GM19463 (cell line): ENCODE measurements at regions not wholly inside any gene's neighbourhood (a gene's known extent, or its start where the extent isn't known, plus 50 kb on each side); places are given as distances from the start of the nearest gene placed in this dataset.

Experiments used
- ATAC-seq: cut with Tn5 transposase; IDR thresholded peaks from one replicate; pipeline ENCODE4 v1.9.1; 2021; ENCODE audit warnings: mild to moderate bottlenecking, moderate library complexity; ENCODE audit not compliant: unreplicated experiment

GRCh38 chr2:117065912-117066311, 748.6 kb upstream of the DDX18 start:
- ATAC-seq: no peak

DNA sequence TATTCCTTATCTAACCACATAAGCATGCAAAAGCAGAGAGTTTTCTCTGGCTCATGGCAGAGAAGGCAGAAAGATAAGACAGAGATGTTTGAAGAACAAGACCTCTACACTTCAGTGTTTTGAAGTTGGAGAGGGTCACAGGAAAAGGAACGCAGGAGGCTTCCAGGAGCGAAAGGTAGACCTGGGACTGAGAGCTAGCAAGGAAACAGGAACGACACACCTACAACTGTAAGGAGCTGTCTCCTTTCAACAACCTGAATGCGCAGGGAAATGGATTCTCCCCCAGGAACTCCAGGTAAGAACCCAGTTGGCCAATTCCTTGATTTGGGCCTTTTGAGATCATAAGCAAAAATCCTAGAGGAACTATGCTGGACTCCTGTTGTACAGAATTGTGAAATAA, 746.6 kb upstream of the DDX18 start:
- ATAC-seq: no peak

DNA sequence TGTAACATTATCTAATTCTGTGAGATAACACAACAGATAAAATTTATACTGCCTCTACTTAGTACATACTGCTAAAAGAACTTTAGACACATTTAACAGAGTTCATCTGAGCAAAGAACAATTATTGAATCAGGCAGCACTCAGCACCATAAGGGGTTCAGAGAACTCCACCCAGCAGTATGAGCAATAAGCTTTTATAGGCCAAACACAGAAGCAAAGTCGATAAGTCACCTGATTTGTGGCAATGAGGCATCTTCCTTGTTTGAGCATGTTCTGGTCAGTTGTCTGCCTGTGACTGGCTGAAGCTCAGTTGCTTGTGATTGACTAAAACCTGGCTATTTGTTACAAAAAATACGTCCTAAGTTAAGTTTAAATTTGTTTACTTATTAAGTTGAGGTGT, 746.1 kb upstream of the DDX18 start:
- no peak for ATAC-seq

- ATAC-seq: no peak
Measured at GRCh38 chr2:117071556-117072102, 742.9 kb upstream of the DDX18 start.

DNA sequence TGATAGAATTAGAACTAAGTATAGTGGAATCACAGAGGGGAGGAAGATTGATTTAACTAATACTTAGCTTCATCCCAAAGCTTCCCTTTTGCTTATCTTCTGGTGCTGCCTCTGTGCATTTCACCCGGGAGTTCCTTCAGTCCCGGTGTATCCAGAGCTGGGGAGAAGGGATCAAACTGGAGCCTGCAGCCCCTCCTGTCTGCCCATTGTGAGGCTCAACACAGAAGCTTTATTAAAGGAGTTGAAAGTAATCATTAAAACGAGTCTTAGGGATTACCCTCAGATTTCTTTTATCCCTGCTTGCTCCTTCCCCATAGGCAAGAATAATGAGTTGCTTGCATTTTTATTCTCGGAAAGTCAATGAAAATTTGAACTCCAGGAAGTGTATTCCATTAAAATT, 739.7 kb upstream of the DDX18 start:
- no peak for ATAC-seq

GRCh38 chr2:117085256-117085655, 729.2 kb upstream of the DDX18 start:
- no peak for ATAC-seq

GRCh38 chr2:117085737-117086136, 728.8 kb upstream of the DDX18 start:
- ATAC-seq: no peak

DNA sequence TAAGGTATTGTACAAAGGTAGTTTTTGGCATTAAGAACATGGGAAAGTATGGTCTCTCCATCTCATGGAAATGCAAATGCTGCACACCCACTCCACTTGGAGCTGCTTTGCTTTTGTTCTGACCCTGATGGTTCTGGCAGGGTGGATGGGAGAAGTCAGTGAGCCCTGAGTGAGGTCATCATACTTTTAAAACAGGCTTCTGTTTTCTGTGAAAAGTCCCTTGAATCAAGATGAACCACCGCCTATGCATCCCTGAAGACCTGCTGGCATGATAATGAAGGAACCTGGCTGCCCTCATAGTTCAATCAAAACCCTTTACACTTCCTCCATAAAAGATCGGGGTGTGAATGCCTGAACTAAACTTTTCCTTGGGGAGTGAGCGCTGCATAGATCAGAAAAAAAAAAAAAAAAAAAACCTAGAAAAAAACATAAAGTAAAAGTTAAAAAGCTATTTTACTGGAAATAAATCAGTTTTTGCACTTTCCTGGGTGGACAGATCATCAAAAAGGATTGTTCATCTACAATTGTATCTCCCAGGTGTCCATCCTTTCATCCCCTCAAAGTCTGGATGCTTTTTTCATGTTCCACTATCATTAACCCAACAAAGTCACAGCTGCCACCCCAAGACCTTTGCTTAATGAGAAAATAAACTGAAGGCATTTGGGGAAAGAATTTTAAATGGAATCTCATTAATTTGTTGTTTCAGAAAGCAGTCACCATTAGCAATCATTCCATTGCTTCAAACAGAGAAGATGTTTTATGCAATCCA, 728.1 kb upstream of the DDX18 start:
- no peak for ATAC-seq

DNA sequence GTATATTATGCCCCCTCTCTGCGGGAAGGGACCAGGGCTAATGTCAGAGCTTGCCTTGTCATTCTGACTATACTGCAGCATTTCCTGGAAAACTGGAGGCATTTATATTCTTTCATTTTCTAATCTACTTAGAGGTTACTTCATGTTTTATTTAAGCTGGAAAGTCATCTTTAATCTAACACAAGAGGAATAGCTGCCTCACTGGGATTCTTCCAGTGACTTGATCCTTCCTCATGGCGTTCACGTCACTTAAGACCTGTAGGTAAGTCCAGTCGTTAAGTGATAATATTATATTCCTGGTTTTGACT, 727.6 kb upstream of the DDX18 start:
- ATAC-seq: no peak

GRCh38 chr2:117087535-117088291, 726.8 kb upstream of the DDX18 start:
- ATAC-seq: no peak

DNA sequence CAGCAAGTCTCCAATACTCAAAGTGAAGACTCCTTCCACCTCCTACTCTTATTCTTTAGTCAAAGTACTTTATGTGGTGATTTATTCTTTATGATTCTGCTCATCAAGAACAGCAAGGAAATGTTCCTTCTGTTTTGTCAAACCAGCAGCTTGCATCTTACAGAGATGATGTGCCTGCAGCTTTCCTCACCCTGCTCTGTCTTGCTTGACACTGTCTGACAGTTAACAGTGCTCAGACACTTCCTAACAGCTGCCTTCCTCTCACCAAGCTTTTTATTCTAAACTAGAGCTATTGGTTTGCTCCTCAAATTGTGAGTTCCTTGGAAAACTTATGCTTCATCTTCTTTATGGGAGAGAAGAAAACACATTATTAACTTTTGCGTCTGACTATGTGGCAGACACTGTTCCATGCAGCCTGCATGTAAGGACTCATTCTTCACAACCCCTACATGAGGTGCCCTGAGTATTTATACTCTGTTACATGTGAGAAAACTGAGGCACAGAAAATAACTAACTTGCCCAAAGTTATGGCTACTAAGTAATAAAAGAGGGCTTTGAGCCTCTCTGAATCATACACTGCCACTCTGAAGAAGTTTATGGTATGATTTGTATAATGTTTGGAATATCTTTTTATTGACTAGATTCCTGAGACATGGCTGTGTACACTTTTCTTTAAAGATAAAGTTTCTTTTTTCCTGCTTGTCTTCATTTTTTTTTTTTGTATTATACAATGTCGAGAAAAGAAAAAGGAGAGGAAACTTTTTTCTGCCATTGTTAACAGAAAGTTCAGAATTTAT, 723.3 kb upstream of the DDX18 start:
- ATAC-seq: no peak

DNA sequence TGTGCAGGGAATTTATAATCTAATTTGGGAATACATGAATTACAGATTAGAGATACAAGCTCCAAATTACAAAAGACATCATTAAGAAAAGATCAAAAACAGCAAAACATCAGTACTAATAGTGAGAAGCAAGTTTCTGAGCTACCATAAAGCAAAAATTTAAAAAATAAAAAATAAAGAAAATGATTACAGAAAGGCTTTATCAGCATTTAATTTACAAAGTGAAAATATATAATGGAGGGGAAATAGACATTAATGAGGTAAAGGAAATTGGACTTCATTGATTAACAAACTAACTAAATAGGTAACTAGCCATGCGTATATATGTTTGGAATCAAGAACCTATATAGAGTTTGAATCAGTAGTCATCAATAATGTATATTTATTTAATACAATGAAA, 712.9 kb upstream of the DDX18 start:
- no peak for ATAC-seq

GRCh38 chr2:117108741-117109267, 705.7 kb upstream of the DDX18 start:
- no peak for ATAC-seq

GRCh38 chr2:117118994-117119393, 695.5 kb upstream of the DDX18 start:
- ATAC-seq: no peak

- ATAC-seq: no peak
Measured at GRCh38 chr2:117123362-117123761, 691.1 kb upstream of the DDX18 start.

DNA sequence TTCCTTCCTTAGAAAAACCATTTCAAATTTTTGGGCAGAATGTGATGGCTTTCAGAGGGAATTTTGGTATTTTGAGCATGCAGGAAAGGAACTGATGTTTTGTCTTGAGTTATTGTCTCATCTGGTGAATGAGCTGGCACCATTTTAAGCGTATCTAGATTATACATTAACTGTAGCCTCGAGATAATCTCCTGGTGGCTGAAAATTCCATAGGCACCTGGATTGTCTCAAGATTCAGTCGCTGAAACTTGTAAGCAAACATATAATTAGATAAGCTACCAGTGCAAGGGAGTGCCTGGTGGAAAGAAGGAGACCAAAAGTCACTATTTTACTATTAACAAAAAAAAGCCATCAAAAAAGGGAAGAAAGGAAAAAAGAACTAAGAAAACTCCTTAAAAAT, 687.8 kb upstream of the DDX18 start:
- ATAC-seq: no peak

- no peak for ATAC-seq
Measured at GRCh38 chr2:117127680-117128079, 686.8 kb upstream of the DDX18 start.

GRCh38 chr2:117128461-117128860, 686.0 kb upstream of the DDX18 start:
- no peak for ATAC-seq

GRCh38 chr2:117137371-117137770, 677.1 kb upstream of the DDX18 start:
- ATAC-seq: no peak

GRCh38 chr2:117169036-117169765, 645.3 kb upstream of the DDX18 start:
- ATAC-seq: no peak

- no peak for ATAC-seq
Measured at GRCh38 chr2:117170897-117171296, 643.6 kb upstream of the DDX18 start.
